ENCODE measurements at regions not wholly inside any gene's neighbourhood (a gene's known extent, or its start where the extent isn't known, plus 50 kb on each side); places are given as distances from the start of the nearest gene placed in this dataset.

DNA sequence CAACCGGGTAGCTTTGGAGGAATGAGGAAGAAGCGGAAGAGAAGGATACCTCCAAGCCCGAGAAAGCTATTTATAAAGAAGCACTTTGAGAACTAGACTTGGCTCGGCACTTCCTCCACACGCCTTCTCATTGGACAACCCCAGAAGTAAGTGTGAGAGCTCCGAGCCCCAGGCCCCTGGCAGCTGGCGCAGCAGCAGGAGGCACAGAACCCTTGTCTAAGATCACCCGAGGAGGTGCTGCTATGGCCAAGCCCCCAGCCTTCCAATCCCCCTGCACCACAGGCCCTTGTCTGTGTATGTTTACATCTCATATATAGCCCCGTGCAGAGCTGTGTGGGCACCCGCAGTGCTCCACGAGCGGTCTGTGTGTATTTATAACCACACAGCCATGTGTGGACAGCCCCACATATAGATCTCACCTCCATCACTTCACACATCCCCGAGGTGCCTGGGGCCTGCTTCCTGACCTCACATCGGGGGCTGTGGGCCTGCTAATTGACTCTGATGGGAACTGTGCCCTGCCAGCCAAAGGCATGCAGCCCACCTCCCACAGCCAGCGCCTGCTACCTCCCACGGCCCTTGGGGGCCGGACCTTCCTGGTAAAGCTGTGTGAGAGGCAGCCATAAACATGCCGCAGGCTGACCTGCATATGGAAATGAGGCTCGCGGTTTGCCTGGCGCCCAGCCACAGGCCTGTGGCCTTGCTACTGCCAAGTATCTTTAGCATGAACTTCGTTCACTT, 96.1 kb downstream of the C17orf67 start (continued):
- no peak for TF ChIP-seq JUND (IDR thresholded peaks at IDR 0.05; ENCODE audit: low read length)
- no peak for TF ChIP-seq YY1 (IDR thresholded peaks at IDR 0.05; ENCODE audit: low read depth, low read length)
- TF ChIP-seq RAD21 (IDR thresholded peaks at IDR 0.05 in 1 of 2, conservative IDR thresholded peaks at IDR 0.05 in 1 of 2; ENCODE audit: low read depth in 2 of 2, low read length in 2 of 2): no peak
